Stimulated activated CD4-positive, alpha-beta T cell treated with anti-CD3 and anti-CD28 coated beads, Interleukin-4, amount 100 ng/mL, for 48 hours (primary cell): ENCODE measurements at regions not wholly inside any gene's neighbourhood (a gene's known extent, or its start where the extent isn't known, plus 50 kb on each side); places are given as distances from the start of the nearest gene placed in this dataset.
"Not testable (repeated sequence)": the region's sequence is repeated elsewhere in the genome, so short reads cannot be mapped to it uniquely, and the experiment has no call there.

Source experiments
- DNase-seq, 2 donors: peaks; one replicate each; pipeline ENCODE4 v3.0.0-alpha.2; 2020; ENCODE audit warnings: low read depth in 2 of 2

GRCh38 chr9:75197561-75197960 is 109.2 kb downstream of the OSTF1 start:
- DNase-seq, result no peak

GRCh38 chr9:75198436-75198835 is 110.1 kb downstream of the OSTF1 start:
- no peak for DNase-seq

- DNase-seq, result no peak
Measured at GRCh38 chr9:75200892-75201470, 112.7 kb downstream of the OSTF1 start.

GRCh38 chr9:75201480-75202209 is 113.3 kb downstream of the OSTF1 start:
- DNase-seq, result no peak

- DNase-seq, result not testable (repeated sequence)
Measured at GRCh38 chr9:75207997-75208396, 119.7 kb downstream of the OSTF1 start.

- DNase-seq, result no peak
Measured at GRCh38 chr9:75210215-75210614, 121.9 kb downstream of the OSTF1 start.

GRCh38 chr9:75213765-75214164 is 125.5 kb downstream of the OSTF1 start:
- DNase-seq, result no peak

GRCh38 chr9:75226403-75227139 is 138.3 kb downstream of the OSTF1 start:
- no peak for DNase-seq

- no peak for DNase-seq
Measured at GRCh38 chr9:75228893-75229292, 140.6 kb downstream of the OSTF1 start.

- DNase-seq, result no peak
Measured at GRCh38 chr9:75229605-75230332, 141.5 kb downstream of the OSTF1 start.

- DNase-seq, result no peak
Measured at GRCh38 chr9:75230469-75230868, 142.2 kb downstream of the OSTF1 start.

- no peak for DNase-seq
Measured at GRCh38 chr9:75231167-75231566, 142.9 kb downstream of the OSTF1 start.

GRCh38 chr9:75233011-75233410 is 144.7 kb downstream of the OSTF1 start:
- DNase-seq, result no peak

GRCh38 chr9:75235632-75236031 is 147.3 kb downstream of the OSTF1 start:
- DNase-seq, result no peak

GRCh38 chr9:75238311-75238976 is 150.1 kb downstream of the OSTF1 start:
- peak; percentile 12 to 28 for DNase-seq

- no peak for DNase-seq
Measured at GRCh38 chr9:75239176-75239575, 150.9 kb downstream of the OSTF1 start.

GRCh38 chr9:75242426-75242825 is 154.1 kb downstream of the OSTF1 start:
- no peak for DNase-seq

GRCh38 chr9:75246949-75247348 is 158.6 kb downstream of the OSTF1 start:
- no peak for DNase-seq

GRCh38 chr9:75265525-75265972 is 177.2 kb downstream of the OSTF1 start:
- peak; percentile 26 to 39 for DNase-seq

GRCh38 chr9:75269197-75269596 is 180.9 kb downstream of the OSTF1 start:
- no peak for DNase-seq

GRCh38 chr9:75273055-75273454 is 184.7 kb downstream of the OSTF1 start:
- DNase-seq, result not testable (repeated sequence)

- no peak for DNase-seq
Measured at GRCh38 chr9:75274781-75275180, 186.5 kb downstream of the OSTF1 start.
